ENCODE measurements at regions not wholly inside any gene's neighbourhood (a gene's known extent, or its start where the extent isn't known, plus 50 kb on each side); places are given as distances from the start of the nearest gene placed in this dataset.
"Not testable (repeated sequence)": the region's sequence is repeated elsewhere in the genome, so short reads cannot be mapped to it uniquely, and the experiment has no call there.

GRCh38 chr14:105589161-105589925, 63.0 kb downstream of the TMEM121 start:
- WGBS, 2 donors: 76 to 88% methylated on average over 2 of the region's 2 CpGs
- peaks cover 0 to 12% of the 10 kb centered on the region in 2 donors for H3K9me3 ChIP-seq (ENCODE audit: control insufficient read depth in 2 of 2, insufficient read depth in 1 of 2, low read depth in 1 of 2, low read length in 1 of 2)
- no peak overlapping the region for H3K27ac ChIP-seq (ENCODE audit: low read depth in 2 of 2, low read length in 1 of 2)
- H3K27me3 ChIP-seq (ENCODE audit: control insufficient read depth in 1 of 2, insufficient read depth in 2 of 2, low read length in 2 of 2): no peaks in the 10 kb centered on the region
- no peaks in the 10 kb centered on the region for H3K4me1 ChIP-seq (ENCODE audit: control insufficient read depth in 2 of 2, insufficient read depth in 2 of 2, low read length in 1 of 2)
- no peaks in the 10 kb centered on the region for H3K36me3 ChIP-seq (ENCODE audit: control insufficient read depth in 2 of 2, insufficient read depth in 2 of 2, low read length in 1 of 2)
- no peak overlapping the region for H3K4me3 ChIP-seq (ENCODE audit: low read depth in 1 of 2, low read length in 2 of 2)

- not testable (repeated sequence) for H3K4me3 ChIP-seq (ENCODE audit: low read depth in 1 of 2, low read length in 2 of 2); H3K27ac ChIP-seq (ENCODE audit: low read depth in 2 of 2, low read length in 1 of 2); H3K4me1 ChIP-seq (ENCODE audit: control insufficient read depth in 2 of 2, insufficient read depth in 2 of 2, low read length in 1 of 2); H3K36me3 ChIP-seq (ENCODE audit: control insufficient read depth in 2 of 2, insufficient read depth in 2 of 2, low read length in 1 of 2); H3K27me3 ChIP-seq (ENCODE audit: control insufficient read depth in 1 of 2, insufficient read depth in 2 of 2, low read length in 2 of 2)
- WGBS, 2 donors: 69 to 77% methylated on average over 4 of the region's 4 CpGs
- peaks cover 0 to 12% of the 10 kb centered on the region in 2 donors for H3K9me3 ChIP-seq (ENCODE audit: control insufficient read depth in 2 of 2, insufficient read depth in 1 of 2, low read depth in 1 of 2, low read length in 1 of 2)
Observed at GRCh38 chr14:105589926-105590185, 63.5 kb downstream of the TMEM121 start.

GRCh38 chr14:105591052-105591451, 64.7 kb downstream of the TMEM121 start:
- Histone ChIP-seq H3K36me3 (ENCODE audit: control insufficient read depth in 2 of 2, insufficient read depth in 2 of 2, low read length in 1 of 2) (no peaks in the 10 kb centered on the region), H3K27ac (ENCODE audit: low read depth in 2 of 2, low read length in 1 of 2) (no peak overlapping the region), H3K9me3 (ENCODE audit: control insufficient read depth in 2 of 2, insufficient read depth in 1 of 2, low read depth in 1 of 2, low read length in 1 of 2) (peaks cover 0 to 12% of the 10 kb centered on the region in 2 donors), H3K4me3 (ENCODE audit: low read depth in 1 of 2, low read length in 2 of 2) (no peak overlapping the region), H3K27me3 (ENCODE audit: control insufficient read depth in 1 of 2, insufficient read depth in 2 of 2, low read length in 2 of 2) (no peaks in the 10 kb centered on the region), H3K4me1 (ENCODE audit: control insufficient read depth in 2 of 2, insufficient read depth in 2 of 2, low read length in 1 of 2) (no peaks in the 10 kb centered on the region)
- WGBS, 2 donors: 89% methylated on average over 4 of the region's 4 CpGs

GRCh38 chr14:105591792-105592341, 65.5 kb downstream of the TMEM121 start:
- H3K9me3 ChIP-seq (ENCODE audit: control insufficient read depth in 2 of 2, insufficient read depth in 1 of 2, low read depth in 1 of 2, low read length in 1 of 2): peaks cover 0 to 12% of the 10 kb centered on the region in 2 donors
- not testable (repeated sequence) for H3K4me1 ChIP-seq (ENCODE audit: control insufficient read depth in 2 of 2, insufficient read depth in 2 of 2, low read length in 1 of 2); H3K36me3 ChIP-seq (ENCODE audit: control insufficient read depth in 2 of 2, insufficient read depth in 2 of 2, low read length in 1 of 2); H3K27ac ChIP-seq (ENCODE audit: low read depth in 2 of 2, low read length in 1 of 2); H3K4me3 ChIP-seq (ENCODE audit: low read depth in 1 of 2, low read length in 2 of 2); H3K27me3 ChIP-seq (ENCODE audit: control insufficient read depth in 1 of 2, insufficient read depth in 2 of 2, low read length in 2 of 2)
- 85 to 89% methylated on average over 22 to 27 of the region's 27 CpGs for WGBS, 2 donors

GRCh38 chr14:105592646-105593045, 66.3 kb downstream of the TMEM121 start:
- peaks cover 0 to 12% of the 10 kb centered on the region in 2 donors for H3K9me3 ChIP-seq (ENCODE audit: control insufficient read depth in 2 of 2, insufficient read depth in 1 of 2, low read depth in 1 of 2, low read length in 1 of 2)
- WGBS, 2 donors: 90 to 91% methylated on average over 5 to 6 of the region's 13 CpGs
- H3K27ac ChIP-seq (ENCODE audit: low read depth in 2 of 2, low read length in 1 of 2); H3K4me3 ChIP-seq (ENCODE audit: low read depth in 1 of 2, low read length in 2 of 2); H3K36me3 ChIP-seq (ENCODE audit: control insufficient read depth in 2 of 2, insufficient read depth in 2 of 2, low read length in 1 of 2); H3K4me1 ChIP-seq (ENCODE audit: control insufficient read depth in 2 of 2, insufficient read depth in 2 of 2, low read length in 1 of 2); H3K27me3 ChIP-seq (ENCODE audit: control insufficient read depth in 1 of 2, insufficient read depth in 2 of 2, low read length in 2 of 2): not testable (repeated sequence)

GRCh38 chr14:105595346-105595745, 69.0 kb downstream of the TMEM121 start:
- not testable (repeated sequence) for H3K27ac ChIP-seq (ENCODE audit: low read depth in 2 of 2, low read length in 1 of 2); H3K27me3 ChIP-seq (ENCODE audit: control insufficient read depth in 1 of 2, insufficient read depth in 2 of 2, low read length in 2 of 2); H3K4me3 ChIP-seq (ENCODE audit: low read depth in 1 of 2, low read length in 2 of 2); H3K36me3 ChIP-seq (ENCODE audit: control insufficient read depth in 2 of 2, insufficient read depth in 2 of 2, low read length in 1 of 2); H3K9me3 ChIP-seq (ENCODE audit: control insufficient read depth in 2 of 2, insufficient read depth in 1 of 2, low read depth in 1 of 2, low read length in 1 of 2); H3K4me1 ChIP-seq (ENCODE audit: control insufficient read depth in 2 of 2, insufficient read depth in 2 of 2, low read length in 1 of 2)
- WGBS, 2 donors: 87 to 88% methylated on average over 7 to 15 of the region's 21 CpGs

GRCh38 chr14:105596374-105596773, 70.0 kb downstream of the TMEM121 start:
- H3K36me3 ChIP-seq (ENCODE audit: control insufficient read depth in 2 of 2, insufficient read depth in 2 of 2, low read length in 1 of 2); H3K27me3 ChIP-seq (ENCODE audit: control insufficient read depth in 1 of 2, insufficient read depth in 2 of 2, low read length in 2 of 2); H3K27ac ChIP-seq (ENCODE audit: low read depth in 2 of 2, low read length in 1 of 2); H3K4me3 ChIP-seq (ENCODE audit: low read depth in 1 of 2, low read length in 2 of 2); H3K9me3 ChIP-seq (ENCODE audit: control insufficient read depth in 2 of 2, insufficient read depth in 1 of 2, low read depth in 1 of 2, low read length in 1 of 2); H3K4me1 ChIP-seq (ENCODE audit: control insufficient read depth in 2 of 2, insufficient read depth in 2 of 2, low read length in 1 of 2): not testable (repeated sequence)
- 56 to 57% methylated on average over 4 to 6 of the region's 6 CpGs for WGBS, 2 donors

GRCh38 chr14:105598040-105598763, 71.8 kb downstream of the TMEM121 start:
- not testable (repeated sequence) for H3K4me1 ChIP-seq (ENCODE audit: control insufficient read depth in 2 of 2, insufficient read depth in 2 of 2, low read length in 1 of 2); H3K36me3 ChIP-seq (ENCODE audit: control insufficient read depth in 2 of 2, insufficient read depth in 2 of 2, low read length in 1 of 2); H3K27me3 ChIP-seq (ENCODE audit: control insufficient read depth in 1 of 2, insufficient read depth in 2 of 2, low read length in 2 of 2); H3K4me3 ChIP-seq (ENCODE audit: low read depth in 1 of 2, low read length in 2 of 2); H3K27ac ChIP-seq (ENCODE audit: low read depth in 2 of 2, low read length in 1 of 2); H3K9me3 ChIP-seq (ENCODE audit: control insufficient read depth in 2 of 2, insufficient read depth in 1 of 2, low read depth in 1 of 2, low read length in 1 of 2)
- WGBS, 2 donors: 89 to 92% methylated on average over 20 to 28 of the region's 29 CpGs

- H3K27ac ChIP-seq (ENCODE audit: low read depth in 2 of 2, low read length in 1 of 2); H3K4me3 ChIP-seq (ENCODE audit: low read depth in 1 of 2, low read length in 2 of 2); H3K27me3 ChIP-seq (ENCODE audit: control insufficient read depth in 1 of 2, insufficient read depth in 2 of 2, low read length in 2 of 2); H3K9me3 ChIP-seq (ENCODE audit: control insufficient read depth in 2 of 2, insufficient read depth in 1 of 2, low read depth in 1 of 2, low read length in 1 of 2); H3K4me1 ChIP-seq (ENCODE audit: control insufficient read depth in 2 of 2, insufficient read depth in 2 of 2, low read length in 1 of 2); H3K36me3 ChIP-seq (ENCODE audit: control insufficient read depth in 2 of 2, insufficient read depth in 2 of 2, low read length in 1 of 2): not testable (repeated sequence)
- 72 to 77% methylated on average over 19 to 25 of the region's 26 CpGs for WGBS, 2 donors
Observed at GRCh38 chr14:105598925-105599586, 72.7 kb downstream of the TMEM121 start.
